ENCODE measurements at regions not wholly inside any gene's neighbourhood (a gene's known extent, or its start where the extent isn't known, plus 50 kb on each side); places are given as distances from the start of the nearest gene placed in this dataset.

GRCh38 chr1:218878369-218878768 lies 295.3 kb upstream of the LYPLAL1 start:
- TF ChIP-seq POLR2A (IDR thresholded peaks at IDR 0.05; ENCODE audit: extremely low read depth, insufficient read length), result no peak
- no peak for TF ChIP-seq MAX (IDR thresholded peaks at IDR 0.05; ENCODE audit: low read depth, low read length)
- TF ChIP-seq MYC (IDR thresholded peaks at IDR 0.05; ENCODE audit: low read depth, low read length), result no peak
- peak; percentile 40 for DNase-seq (ENCODE audit: low read depth)
- H3K4me3 ChIP-seq (ENCODE audit: low read depth, low read length), result no peak overlapping the region

- no peak overlapping the region for H3K4me3 ChIP-seq (ENCODE audit: low read depth, low read length)
- no peak for TF ChIP-seq CTCF (IDR thresholded peaks at IDR 0.05; ENCODE audit: low read depth, low read length)
- no peak for TF ChIP-seq MYC (IDR thresholded peaks at IDR 0.05; ENCODE audit: low read depth, low read length)
- no peak for TF ChIP-seq POLR2A (IDR thresholded peaks at IDR 0.05; ENCODE audit: extremely low read depth, insufficient read length)
- TF ChIP-seq MAX (IDR thresholded peaks at IDR 0.05; ENCODE audit: low read depth, low read length), result no peak
- DNase-seq (ENCODE audit: low read depth), result no peak
Observed at GRCh38 chr1:218880484-218881060, 293.1 kb upstream of the LYPLAL1 start.

- H3K4me3 ChIP-seq (ENCODE audit: low read depth, low read length), result no peak overlapping the region
- TF ChIP-seq MYC (IDR thresholded peaks at IDR 0.05; ENCODE audit: low read depth, low read length), result no peak
- TF ChIP-seq MAX (IDR thresholded peaks at IDR 0.05; ENCODE audit: low read depth, low read length), result no peak
- no peak for TF ChIP-seq POLR2A (IDR thresholded peaks at IDR 0.05; ENCODE audit: extremely low read depth, insufficient read length)
- no peak for TF ChIP-seq CTCF (IDR thresholded peaks at IDR 0.05; ENCODE audit: low read depth, low read length)
- DNase-seq (ENCODE audit: low read depth), result no peak
Observed at GRCh38 chr1:218882454-218882853, 291.2 kb upstream of the LYPLAL1 start.

GRCh38 chr1:218886101-218886871 lies 287.4 kb upstream of the LYPLAL1 start:
- no peak overlapping the region for H3K4me3 ChIP-seq (ENCODE audit: low read depth, low read length)
- no peak for DNase-seq (ENCODE audit: low read depth)
- no peak for TF ChIP-seq POLR2A (IDR thresholded peaks at IDR 0.05; ENCODE audit: extremely low read depth, insufficient read length)
- TF ChIP-seq MYC (IDR thresholded peaks at IDR 0.05; ENCODE audit: low read depth, low read length), result no peak
- TF ChIP-seq MAX (IDR thresholded peaks at IDR 0.05; ENCODE audit: low read depth, low read length), result no peak
- TF ChIP-seq CTCF (IDR thresholded peaks at IDR 0.05; ENCODE audit: low read depth, low read length), result no peak

- TF ChIP-seq MYC (IDR thresholded peaks at IDR 0.05; ENCODE audit: low read depth, low read length), result no peak
- no peak for TF ChIP-seq CTCF (IDR thresholded peaks at IDR 0.05; ENCODE audit: low read depth, low read length)
- no peak for TF ChIP-seq MAX (IDR thresholded peaks at IDR 0.05; ENCODE audit: low read depth, low read length)
- no peak for TF ChIP-seq POLR2A (IDR thresholded peaks at IDR 0.05; ENCODE audit: extremely low read depth, insufficient read length)
- no peak overlapping the region for H3K4me3 ChIP-seq (ENCODE audit: low read depth, low read length)
- DNase-seq (ENCODE audit: low read depth), result no peak
Observed at GRCh38 chr1:218887141-218887925, 286.3 kb upstream of the LYPLAL1 start.

All from NB4 (cell line).